ENCODE measurements at regions not wholly inside any gene's neighbourhood (a gene's known extent, or its start where the extent isn't known, plus 50 kb on each side); places are given as distances from the start of the nearest gene placed in this dataset.

- 94 to 95% (median 95%) methylated on average over 2 of the region's 2 CpGs for WGBS, 3 donors
- no peaks in the 10 kb centered on the region for H3K4me1 ChIP-seq
- H3K4me3 ChIP-seq = no peak overlapping the region
- H3K27ac ChIP-seq = no peak overlapping the region
- intact Hi-C loops (cut with DNase I) = no loop called here
- TF ChIP-seq, protein P1, sequence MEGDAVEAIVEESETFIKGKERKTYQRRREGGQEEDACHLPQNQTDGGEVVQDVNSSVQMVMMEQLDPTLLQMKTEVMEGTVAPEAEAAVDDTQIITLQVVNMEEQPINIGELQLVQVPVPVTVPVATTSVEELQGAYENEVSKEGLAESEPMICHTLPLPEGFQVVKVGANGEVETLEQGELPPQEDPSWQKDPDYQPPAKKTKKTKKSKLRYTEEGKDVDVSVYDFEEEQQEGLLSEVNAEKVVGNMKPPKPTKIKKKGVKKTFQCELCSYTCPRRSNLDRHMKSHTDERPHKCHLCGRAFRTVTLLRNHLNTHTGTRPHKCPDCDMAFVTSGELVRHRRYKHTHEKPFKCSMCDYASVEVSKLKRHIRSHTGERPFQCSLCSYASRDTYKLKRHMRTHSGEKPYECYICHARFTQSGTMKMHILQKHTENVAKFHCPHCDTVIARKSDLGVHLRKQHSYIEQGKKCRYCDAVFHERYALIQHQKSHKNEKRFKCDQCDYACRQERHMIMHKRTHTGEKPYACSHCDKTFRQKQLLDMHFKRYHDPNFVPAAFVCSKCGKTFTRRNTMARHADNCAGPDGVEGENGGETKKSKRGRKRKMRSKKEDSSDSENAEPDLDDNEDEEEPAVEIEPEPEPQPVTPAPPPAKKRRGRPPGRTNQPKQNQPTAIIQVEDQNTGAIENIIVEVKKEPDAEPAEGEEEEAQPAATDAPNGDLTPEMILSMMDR (IDR thresholded peaks at IDR 0.05) = no peak
- H3K9me3 ChIP-seq = no peaks in the 10 kb centered on the region
- ATAC-seq (no peak), DNase-seq (no peak)
- H3K36me3 ChIP-seq (ENCODE audit: insufficient read depth in 1 of 2, low read depth in 1 of 2) = no peaks in the 10 kb centered on the region
- peaks cover 0 to 4% (median 0%) of the 10 kb centered on the region in 3 donors for H3K27me3 ChIP-seq (ENCODE audit: insufficient read depth in 3 of 3, low read length in 2 of 3)
Measured at GRCh38 chr12:43290836-43291235, 261.2 kb downstream of the ADAMTS20 start.

DNA sequence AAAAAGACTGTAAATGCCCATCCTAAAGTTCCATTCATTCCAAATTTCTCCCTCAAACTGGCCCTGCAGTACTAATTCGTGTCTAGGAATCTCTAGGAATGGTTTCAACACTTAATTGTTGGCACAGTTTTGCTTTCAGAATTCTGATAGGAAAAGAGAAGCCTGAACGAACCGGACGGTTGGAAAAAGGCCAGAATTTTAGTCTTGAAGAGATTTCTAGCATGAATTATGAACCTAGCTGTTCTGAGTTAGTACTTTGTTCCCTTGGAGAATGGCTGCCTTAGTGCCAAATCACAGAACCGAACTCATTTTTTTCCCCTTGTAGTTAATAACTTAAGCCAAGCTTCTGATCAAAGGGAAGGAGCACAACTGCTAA lies 262.6 kb downstream of the ADAMTS20 start:
- intact Hi-C loops (cut with DNase I) = loop anchor here (5.0 kb wide), 2 partner anchors 697 to 807 kb away; no protein-coding TSS in a partner anchor
- Histone ChIP-seq H3K4me1 (no peaks in the 10 kb centered on the region), H3K27me3 (ENCODE audit: insufficient read depth in 3 of 3, low read length in 2 of 3) (peaks cover 0 to 4% (median 0%) of the 10 kb centered on the region in 3 donors), H3K4me3 (no peak overlapping the region), H3K36me3 (ENCODE audit: insufficient read depth in 1 of 2, low read depth in 1 of 2) (no peaks in the 10 kb centered on the region), H3K27ac (no peak overlapping the region), H3K9me3 (no peaks in the 10 kb centered on the region)
- 3 to 9% (median 4%) methylated on average over 5 of the region's 5 CpGs for whole genome bisulfite sequencing, 3 donors
- ATAC-seq (no peak), DNase-seq (no peak)
- TF ChIP-seq, protein P1 (IDR thresholded peaks at IDR 0.05) = no peak

- Histone ChIP-seq H3K36me3 (ENCODE audit: insufficient read depth in 1 of 2, low read depth in 1 of 2) (no peaks in the 10 kb centered on the region), H3K27ac (no peak overlapping the region), H3K4me3 (no peak overlapping the region), H3K4me1 (no peaks in the 10 kb centered on the region), H3K9me3 (no peaks in the 10 kb centered on the region), H3K27me3 (ENCODE audit: insufficient read depth in 3 of 3, low read length in 2 of 3) (peaks cover 0 to 4% (median 0%) of the 10 kb centered on the region in 3 donors)
- intact Hi-C loops (cut with DNase I) = loop anchor here (5.0 kb wide), 2 partner anchors 697 to 807 kb away; no protein-coding TSS in a partner anchor
- TF ChIP-seq, protein P1 (IDR thresholded peaks at IDR 0.05) = no peak
- 51 to 62% (median 54%) methylated on average over 15 of the region's 15 CpGs for WGBS, 3 donors
- no peak for ATAC-seq
- DNase-seq = no peak
Measured at GRCh38 chr12:43288671-43289425, 263.2 kb downstream of the ADAMTS20 start.

DNA sequence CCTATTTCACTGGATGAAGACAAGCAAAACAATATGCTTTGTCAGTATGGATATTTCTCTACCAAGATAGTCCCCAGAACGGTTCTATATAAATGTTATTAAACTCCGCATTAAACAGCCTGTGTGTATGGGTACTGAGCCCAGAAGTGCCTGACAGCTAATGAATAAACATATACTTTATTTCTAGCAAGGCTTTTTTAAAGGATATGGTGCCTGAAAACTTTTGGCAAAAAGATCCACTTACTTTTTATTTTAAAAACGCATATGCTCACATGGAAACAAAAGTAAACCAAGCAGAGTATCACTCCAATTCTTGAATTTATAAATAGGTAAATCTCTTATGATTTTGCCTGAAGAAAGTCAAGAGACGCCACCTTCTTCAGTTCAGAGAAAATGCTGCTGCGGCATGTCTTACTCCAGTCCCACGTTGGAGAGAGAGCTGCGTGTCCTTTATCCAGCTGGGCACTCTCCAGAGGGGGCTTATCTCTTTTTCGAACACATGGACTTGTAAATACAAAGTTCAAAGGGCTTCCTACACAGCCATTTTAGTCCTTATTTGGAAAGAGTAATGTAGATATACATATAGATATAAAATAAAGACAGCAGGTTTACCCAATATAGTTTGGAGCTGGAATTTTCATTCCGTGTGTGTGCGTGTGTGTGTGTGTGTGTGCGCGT lies 264.2 kb downstream of the ADAMTS20 start:
- TF ChIP-seq, protein P1 (IDR thresholded peaks at IDR 0.05) = no peak
- Histone ChIP-seq H3K4me1 (no peaks in the 10 kb centered on the region), H3K27me3 (ENCODE audit: insufficient read depth in 3 of 3, low read length in 2 of 3) (peaks cover 0 to 4% (median 0%) of the 10 kb centered on the region in 3 donors), H3K9me3 (no peaks in the 10 kb centered on the region), H3K36me3 (ENCODE audit: insufficient read depth in 1 of 2, low read depth in 1 of 2) (no peaks in the 10 kb centered on the region), H3K4me3 (no peak overlapping the region), H3K27ac (no peak overlapping the region)
- ATAC-seq (no peak), DNase-seq (no peak)
- WGBS, 3 donors = 76 to 79% (median 76%) methylated on average over 12 of the region's 12 CpGs
- intact Hi-C loops (cut with DNase I) = loop anchor here (5.0 kb wide), 2 partner anchors 696 to 806 kb away; no protein-coding TSS in a partner anchor
